GM19467 (cell line): ENCODE measurements at regions not wholly inside any gene's neighbourhood (a gene's known extent, or its start where the extent isn't known, plus 50 kb on each side); places are given as distances from the start of the nearest gene placed in this dataset.
A peak's percentile ranks its signal among the peaks of the same experiment; 100 is the strongest.
"Not testable (repeated sequence)": the region's sequence is repeated elsewhere in the genome, so short reads cannot be mapped to it uniquely, and the experiment has no call there.

ENCODE experiments used
- ATAC-seq: cut with Tn5 transposase; IDR thresholded peaks from one replicate; pipeline ENCODE4 v1.9.1; 2021; ENCODE audit warnings: mild to moderate bottlenecking, moderate library complexity; ENCODE audit not compliant: unreplicated experiment

GRCh38 chr3:4897765-4898453 is 81.3 kb upstream of the BHLHE40 start:
- ATAC-seq: no peak

GRCh38 chr3:4898454-4899313 is 80.6 kb upstream of the BHLHE40 start:
- ATAC-seq: peak; percentile 96

GRCh38 chr3:4899710-4900109 is 79.5 kb upstream of the BHLHE40 start:
- no peak for ATAC-seq

- no peak for ATAC-seq
These were observed 78.9 kb upstream of the BHLHE40 start for GRCh38 chr3:4900298-4900697.

GRCh38 chr3:4904811-4905695 is 74.2 kb upstream of the BHLHE40 start:
- ATAC-seq: no peak

GRCh38 chr3:4906107-4906621 is 73.1 kb upstream of the BHLHE40 start:
- ATAC-seq: no peak

- ATAC-seq: no peak
These were observed 72.2 kb upstream of the BHLHE40 start for GRCh38 chr3:4907050-4907449.

GRCh38 chr3:4907643-4908432 is 71.4 kb upstream of the BHLHE40 start:
- ATAC-seq: no peak

GRCh38 chr3:4908433-4909156 is 70.6 kb upstream of the BHLHE40 start:
- ATAC-seq: no peak

- ATAC-seq: no peak
These were observed 64.8 kb upstream of the BHLHE40 start for GRCh38 chr3:4914464-4914863.

- ATAC-seq: not testable (repeated sequence)
These were observed 57.6 kb upstream of the BHLHE40 start for GRCh38 chr3:4921589-4921988.

GRCh38 chr3:4926892-4927291 is 52.3 kb upstream of the BHLHE40 start:
- no peak for ATAC-seq

- ATAC-seq: no peak
These were observed 50.9 kb upstream of the BHLHE40 start for GRCh38 chr3:4928277-4928789.
